Fibroblast of lung (primary cell): ENCODE measurements at regions not wholly inside any gene's neighbourhood (a gene's known extent, or its start where the extent isn't known, plus 50 kb on each side); places are given as distances from the start of the nearest gene placed in this dataset.

Experiments
- DNase-seq, 2 donors: peaks; one replicate each; pipeline versions ENCODE4 v3.0.0 to v3.0.0-alpha.2; 2010; ENCODE audit warnings: low read depth in 2 of 2
- H2AFZ ChIP-seq: 2 replicates; pipeline ENCODE4 v1.5.1; 2012; ENCODE audit warnings: low read length, control low read depth, inconsistent platforms
- H3K27ac ChIP-seq: 2 replicates; pipeline ENCODE4 v1.5.1; 2011; ENCODE audit warnings: low read length, control low read depth; ENCODE audit not compliant: insufficient read depth
- H3K27me3 ChIP-seq: 2 replicates; pipeline ENCODE4 v1.5.1; 2011; ENCODE audit warnings: mild to moderate bottlenecking, low read length; ENCODE audit not compliant: control insufficient read depth, insufficient read depth
- H3K36me3 ChIP-seq: 2 replicates; pipeline ENCODE4 v1.5.1; 2011; ENCODE audit warnings: low read length; ENCODE audit not compliant: control insufficient read depth, insufficient read depth
- H3K4me1 ChIP-seq: 2 replicates; pipeline ENCODE4 v1.5.1; 2011; ENCODE audit warnings: low read length; ENCODE audit not compliant: control insufficient read depth, insufficient read depth; ENCODE audit errors: extremely low read depth
- H3K4me2 ChIP-seq: 2 replicates; pipeline ENCODE4 v1.5.1; 2011; ENCODE audit warnings: low read length, control low read depth; ENCODE audit not compliant: insufficient read depth; ENCODE audit errors: extremely low read depth
- H3K4me3 ChIP-seq, 4 experiments: fragments of 200-600 bp in 1 of 4; sonication (generic) in 1 of 4; replicated peaks in 1 of 4; 2 replicates each; pipeline ENCODE4 v1.5.1; 2011 to 2016; ENCODE audit warnings: low read length in 4 of 4, low read depth in 3 of 4, mild to moderate bottlenecking in 3 of 4, control low read depth in 2 of 4, inconsistent platforms in 1 of 4, mixed read lengths in 1 of 4; ENCODE audit not compliant: insufficient read depth in 1 of 4; ENCODE audit errors: control extremely low read depth in 1 of 4
- H3K79me2 ChIP-seq: 2 replicates; pipeline ENCODE4 v1.5.1; 2012; ENCODE audit warnings: mild to moderate bottlenecking, low read length, inconsistent platforms; ENCODE audit not compliant: control insufficient read depth, insufficient read depth
- H3K9ac ChIP-seq: 2 replicates; pipeline ENCODE4 v1.5.1; 2011; ENCODE audit warnings: mild to moderate bottlenecking, low read length, control low read depth; ENCODE audit not compliant: insufficient read depth
- H3K9me3 ChIP-seq: 2 replicates; pipeline ENCODE4 v1.5.1; 2012; ENCODE audit warnings: low read depth, low read length; ENCODE audit not compliant: control insufficient read depth, insufficient read depth
- H4K20me1 ChIP-seq: 2 replicates; pipeline ENCODE4 v1.5.1; 2011; ENCODE audit warnings: low read length; ENCODE audit not compliant: control insufficient read depth, insufficient read depth; ENCODE audit errors: extremely low read depth
- CTCF ChIP-seq, 2 donors: IDR thresholded peaks in 1 of 2; conservative IDR thresholded peaks in 1 of 2; 1 replicate in 1 of 2; 2 replicates in 1 of 2; pipeline ENCODE4 v1.5.1; 2011 to 2012; ENCODE audit warnings: low read length in 2 of 2, control low read depth in 1 of 2, inconsistent platforms in 1 of 2, low read depth in 1 of 2, mild to moderate bottlenecking in 1 of 2
- EZH2 ChIP-seq: IDR thresholded peaks from 2 replicates; pipeline ENCODE4 v1.5.1; 2012; ENCODE audit warnings: low read length, control low read depth, mild to moderate bottlenecking; ENCODE audit errors: missing control alignments

GRCh38 chr9:31304576-31304975 is 1079.9 kb upstream of the ACO1 start:
- Histone ChIP-seq H3K27ac (no peak overlapping the region), H3K4me3 (no peak overlapping the region), H3K4me1 (no peaks in the 10 kb centered on the region), H3K9me3 (no peaks in the 10 kb centered on the region), H3K27me3 (no peaks in the 10 kb centered on the region), H3K36me3 (no peaks in the 10 kb centered on the region), H3K79me2 (no peaks in the 10 kb centered on the region), H3K9ac (no peak overlapping the region), H4K20me1 (no peaks in the 10 kb centered on the region), H2AFZ (no peak overlapping the region), H3K4me2 (no peak overlapping the region)
- peak; percentile 82 to 85 for DNase-seq
- no peak for TF ChIP-seq EZH2
- TF ChIP-seq CTCF (conservative IDR thresholded peaks at IDR 0.05 in 1 of 2, IDR thresholded peaks at IDR 0.05 in 1 of 2; ENCODE audit: low read depth in 1 of 2, low read length in 2 of 2), result no peak

DNA sequence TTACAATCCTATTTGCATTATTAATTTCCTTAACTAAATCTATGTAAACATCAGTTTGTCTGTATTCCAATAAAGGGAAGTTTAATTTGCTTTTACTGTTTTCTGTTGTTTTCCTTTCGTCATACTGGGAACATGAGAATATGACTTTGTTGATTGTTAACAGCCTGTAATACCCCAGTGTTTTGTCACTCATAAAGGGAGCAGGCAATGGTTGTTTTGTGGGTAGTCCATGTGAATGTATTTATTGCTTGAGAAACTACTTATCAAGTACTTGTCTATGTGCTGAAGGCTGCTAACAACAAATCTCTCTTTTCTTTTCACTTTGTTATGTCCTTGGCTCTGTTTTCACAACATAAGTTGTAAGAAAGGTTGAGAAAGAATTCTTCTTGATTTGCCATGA is 1070.2 kb upstream of the ACO1 start:
- Histone ChIP-seq H3K4me1 (no peaks in the 10 kb centered on the region), H3K27me3 (no peaks in the 10 kb centered on the region), H3K9me3 (no peaks in the 10 kb centered on the region), H3K9ac (no peak overlapping the region), H3K36me3 (no peaks in the 10 kb centered on the region), H2AFZ (no peak overlapping the region), H3K79me2 (no peaks in the 10 kb centered on the region), H3K4me3 (no peak overlapping the region), H3K4me2 (no peak overlapping the region), H4K20me1 (no peaks in the 10 kb centered on the region), H3K27ac (no peak overlapping the region)
- TF ChIP-seq CTCF (conservative IDR thresholded peaks at IDR 0.05 in 1 of 2, IDR thresholded peaks at IDR 0.05 in 1 of 2; ENCODE audit: low read depth in 1 of 2, low read length in 2 of 2), result no peak
- no peak for TF ChIP-seq EZH2
- no peak for DNase-seq

DNA sequence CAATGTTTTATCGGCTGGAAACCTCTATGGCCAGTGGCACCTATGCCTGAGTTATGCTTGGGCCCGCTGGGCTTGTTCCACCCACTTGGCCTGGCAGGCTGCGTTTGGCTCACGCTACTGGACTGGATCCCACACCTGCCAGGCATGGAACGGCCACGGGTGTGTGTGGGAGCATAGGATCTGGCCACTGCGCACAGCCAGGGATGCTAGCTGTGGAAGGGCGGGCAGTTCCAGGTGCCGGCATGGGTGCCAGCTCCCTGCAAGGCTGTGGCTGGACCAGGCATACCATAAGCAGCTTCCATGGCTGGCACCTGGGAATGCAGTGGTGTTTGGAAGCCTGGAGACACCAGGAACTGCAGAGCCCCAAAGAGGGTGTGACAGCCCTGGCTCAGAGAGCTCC is 1063.9 kb upstream of the ACO1 start:
- Histone ChIP-seq H4K20me1 (no peaks in the 10 kb centered on the region), H3K27ac (no peak overlapping the region), H3K9me3 (no peaks in the 10 kb centered on the region), H3K4me1 (no peaks in the 10 kb centered on the region), H3K36me3 (no peaks in the 10 kb centered on the region), H2AFZ (no peak overlapping the region), H3K79me2 (no peaks in the 10 kb centered on the region), H3K4me2 (no peak overlapping the region), H3K4me3 (no peak overlapping the region), H3K9ac (no peak overlapping the region), H3K27me3 (no peaks in the 10 kb centered on the region)
- TF ChIP-seq EZH2 (no peak), CTCF (conservative IDR thresholded peaks at IDR 0.05 in 1 of 2, IDR thresholded peaks at IDR 0.05 in 1 of 2; ENCODE audit: low read depth in 1 of 2, low read length in 2 of 2) (no peak)
- DNase-seq, result no peak
